ENCODE measurements at regions not wholly inside any gene's neighbourhood (a gene's known extent, or its start where the extent isn't known, plus 50 kb on each side); places are given as distances from the start of the nearest gene placed in this dataset.
"Not testable (repeated sequence)": the region's sequence is repeated elsewhere in the genome, so short reads cannot be mapped to it uniquely, and the experiment has no call there.

GRCh38 chr1:117753232-117753631 lies 147.4 kb downstream of the TENT5C start:
- H3K27ac ChIP-seq = no peak overlapping the region
- DNase-seq (ENCODE audit: low read depth in 1 of 2, low spot score in 2 of 2) = no peak
- no peaks in the 10 kb centered on the region for H3K9me3 ChIP-seq (replicated peaks)
- no peaks in the 10 kb centered on the region for H3K27me3 ChIP-seq (replicated peaks)
- no peak overlapping the region for H3K4me3 ChIP-seq
- peaks cover 8% of the 10 kb centered on the region for H3K4me1 ChIP-seq (replicated peaks)
- no peaks in the 10 kb centered on the region for H3K36me3 ChIP-seq

DNA sequence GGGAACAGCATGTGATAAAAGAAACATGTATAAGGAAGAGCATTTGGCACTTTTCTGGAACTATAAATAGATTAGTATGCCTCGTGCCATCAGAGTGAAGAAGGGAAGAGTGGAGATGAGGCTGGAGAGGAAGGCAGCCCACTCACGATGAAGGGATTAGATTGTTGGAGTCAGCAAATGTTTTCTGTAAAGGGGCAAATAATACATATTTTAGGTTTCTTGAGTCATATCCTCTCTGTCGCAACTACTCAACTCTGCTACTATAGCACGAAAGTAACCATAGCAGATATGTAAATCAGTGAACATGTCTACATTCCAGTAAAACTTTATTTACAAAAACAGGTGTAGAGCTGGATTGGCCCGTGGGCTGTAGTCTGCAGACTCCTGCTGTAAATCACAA lies 147.8 kb downstream of the TENT5C start:
- H3K4me1 ChIP-seq (replicated peaks) = peaks cover 12% of the 10 kb centered on the region
- no peak for DNase-seq (ENCODE audit: low read depth in 1 of 2, low spot score in 2 of 2)
- no peak overlapping the region for H3K4me3 ChIP-seq
- no peaks in the 10 kb centered on the region for H3K36me3 ChIP-seq
- no peak overlapping the region for H3K27ac ChIP-seq
- no peaks in the 10 kb centered on the region for H3K27me3 ChIP-seq (replicated peaks)
- no peaks in the 10 kb centered on the region for H3K9me3 ChIP-seq (replicated peaks)

DNA sequence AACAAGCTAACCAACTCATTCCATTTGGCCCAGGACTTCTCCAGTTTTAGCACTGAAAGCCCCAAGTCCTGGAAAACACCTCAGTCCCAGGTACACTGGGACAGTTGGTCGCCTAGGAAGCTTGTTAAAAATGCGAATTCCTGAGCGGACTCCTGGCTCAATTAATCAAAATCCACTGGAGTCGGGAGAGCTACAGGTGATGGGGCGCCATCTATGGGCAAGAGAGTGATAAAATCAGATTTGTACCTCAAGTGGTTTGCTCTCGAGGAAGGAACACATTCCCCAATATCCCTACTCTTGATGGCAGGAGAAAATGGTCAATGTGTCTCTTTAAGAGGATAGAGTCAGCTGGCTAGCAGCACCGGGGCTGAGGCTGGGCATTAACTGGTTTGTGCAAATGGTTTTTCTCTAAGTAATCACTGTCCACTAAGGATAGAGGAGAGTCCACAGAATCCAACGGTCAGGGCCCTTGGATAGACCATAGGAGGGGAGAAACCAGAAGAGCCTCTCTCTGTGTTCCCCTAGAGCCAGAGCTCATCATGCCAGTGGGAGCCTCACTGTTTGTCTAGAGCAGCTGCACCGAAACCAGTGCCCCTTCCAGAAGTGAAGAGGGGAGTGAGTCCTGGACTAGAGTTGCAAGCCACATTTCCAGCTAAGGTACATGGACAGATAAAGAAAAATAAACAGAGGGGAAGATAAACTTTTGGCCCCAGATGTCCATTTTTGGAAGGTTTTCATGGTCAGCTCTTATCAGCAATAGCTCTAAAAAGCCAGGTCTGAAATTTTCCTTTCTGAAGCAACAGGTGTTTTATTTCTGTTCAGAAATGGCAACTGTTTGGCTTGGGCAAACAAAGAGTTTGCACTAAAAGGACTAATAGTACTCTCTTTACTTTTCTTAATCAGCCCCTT lies 148.5 kb downstream of the TENT5C start:
- Histone ChIP-seq H3K27ac (no peak overlapping the region), H3K9me3 (replicated peaks) (no peaks in the 10 kb centered on the region), H3K4me3 (no peak overlapping the region), H3K27me3 (replicated peaks) (no peaks in the 10 kb centered on the region), H3K36me3 (no peaks in the 10 kb centered on the region), H3K4me1 (replicated peaks) (peaks cover 18% of the 10 kb centered on the region)
- DNase-seq (ENCODE audit: low read depth in 1 of 2, low spot score in 2 of 2) = peak; percentile 52 to 56

GRCh38 chr1:117757668-117758067 lies 151.8 kb downstream of the TENT5C start:
- no peak for DNase-seq (ENCODE audit: low read depth in 1 of 2, low spot score in 2 of 2)
- H3K36me3 ChIP-seq = no peaks in the 10 kb centered on the region
- H3K9me3 ChIP-seq (replicated peaks) = no peaks in the 10 kb centered on the region
- H3K4me1 ChIP-seq (replicated peaks) = peaks cover 18% of the 10 kb centered on the region
- H3K27me3 ChIP-seq (replicated peaks) = no peaks in the 10 kb centered on the region
- H3K27ac ChIP-seq = no peak overlapping the region
- no peak overlapping the region for H3K4me3 ChIP-seq

DNA sequence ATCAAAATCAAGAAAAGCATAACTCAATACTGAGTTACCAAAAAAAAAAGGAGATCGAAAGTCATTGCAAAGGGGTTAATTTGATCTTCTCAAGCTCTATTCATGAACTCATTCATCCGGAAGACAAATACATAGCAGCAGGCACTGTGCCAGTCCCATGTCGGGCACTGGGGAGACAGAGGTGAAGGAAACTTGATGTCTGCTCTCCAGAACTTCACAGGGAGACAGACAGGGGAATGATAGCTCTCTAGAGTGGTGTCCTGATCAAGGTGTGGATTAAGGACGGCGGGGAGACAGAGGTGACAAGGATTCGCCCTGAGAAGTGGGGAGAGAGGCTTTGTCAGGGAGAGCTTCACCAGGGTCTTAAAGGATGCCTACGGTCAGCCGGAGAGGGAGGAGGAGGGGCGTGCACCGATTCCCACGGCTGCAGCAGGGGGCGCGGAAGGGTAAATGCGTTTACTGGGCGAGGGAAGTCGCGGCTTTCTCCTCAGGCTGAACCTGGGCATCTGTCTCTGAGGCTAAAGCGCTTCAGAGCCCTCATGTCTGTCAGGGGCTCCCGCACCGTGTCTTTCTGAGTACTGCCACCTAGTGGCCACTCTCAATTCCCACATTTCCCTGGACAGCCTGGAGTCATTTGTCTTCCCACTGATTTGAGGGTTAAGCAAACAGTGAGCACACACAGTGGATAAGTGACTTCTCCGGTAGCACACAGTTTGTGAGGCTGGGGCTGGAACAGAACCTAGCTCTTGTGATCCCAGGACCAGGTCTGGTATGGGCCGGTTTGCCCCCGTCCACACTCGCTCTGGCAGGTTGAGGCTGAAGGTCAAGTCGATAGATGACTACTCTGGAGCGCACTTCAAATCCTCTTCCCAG lies 152.8 kb downstream of the TENT5C start:
- Histone ChIP-seq H3K4me1 (replicated peaks) (peaks cover 17% of the 10 kb centered on the region), H3K4me3 (peak overlapping the region; percentile 26), H3K27me3 (replicated peaks) (no peaks in the 10 kb centered on the region), H3K9me3 (replicated peaks) (no peaks in the 10 kb centered on the region), H3K27ac (no peak overlapping the region), H3K36me3 (no peaks in the 10 kb centered on the region)
- DNase-seq (ENCODE audit: low read depth in 1 of 2, low spot score in 2 of 2) = peak; percentile 78 to 84

DNA sequence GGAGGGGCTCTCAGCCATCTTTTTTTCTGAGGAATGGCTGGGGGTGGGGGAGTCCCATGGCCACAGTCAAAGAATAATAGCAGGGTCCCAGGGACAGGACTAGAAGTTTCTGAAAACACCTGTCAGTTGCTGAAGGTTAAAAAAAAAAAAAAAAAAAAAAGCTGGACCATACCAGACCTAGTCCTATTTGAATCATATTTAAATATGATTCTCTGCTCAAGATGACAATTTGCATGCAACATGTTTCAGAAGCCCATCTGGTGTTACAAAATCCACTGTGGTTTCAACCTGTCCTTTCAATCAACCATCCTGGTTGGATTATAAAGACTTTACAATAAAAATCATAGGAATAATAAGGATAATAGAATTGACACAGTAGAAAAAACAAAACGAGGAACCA lies 153.7 kb downstream of the TENT5C start:
- H3K27ac ChIP-seq = no peak overlapping the region
- H3K4me1 ChIP-seq (replicated peaks) = peaks cover 9% of the 10 kb centered on the region
- H3K27me3 ChIP-seq (replicated peaks) = no peaks in the 10 kb centered on the region
- no peak for DNase-seq (ENCODE audit: low read depth in 1 of 2, low spot score in 2 of 2)
- H3K36me3 ChIP-seq = no peaks in the 10 kb centered on the region
- no peaks in the 10 kb centered on the region for H3K9me3 ChIP-seq (replicated peaks)
- H3K4me3 ChIP-seq = no peak overlapping the region

DNA sequence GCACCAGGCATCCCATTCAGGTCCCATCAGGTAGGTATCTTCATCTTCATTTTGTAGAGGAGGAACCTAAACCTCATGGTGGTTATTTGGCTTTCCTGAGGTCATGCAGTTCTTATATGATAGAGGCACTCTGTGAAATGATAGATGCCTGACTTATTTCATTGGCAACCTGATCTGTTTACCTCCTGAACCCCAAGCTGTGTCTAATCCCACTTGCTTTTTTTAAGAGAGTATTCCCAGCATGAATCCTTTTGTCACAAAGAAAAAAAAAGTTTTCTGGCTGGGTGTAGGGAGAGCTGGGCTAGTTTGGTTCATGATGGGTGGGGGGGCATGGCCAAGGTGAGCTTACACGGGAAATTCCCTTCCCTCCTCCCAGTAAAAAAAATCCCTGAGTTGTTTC lies 154.2 kb downstream of the TENT5C start:
- no peak for DNase-seq (ENCODE audit: low read depth in 1 of 2, low spot score in 2 of 2)
- H3K27ac ChIP-seq = no peak overlapping the region
- H3K4me1 ChIP-seq (replicated peaks) = peaks cover 9% of the 10 kb centered on the region
- no peaks in the 10 kb centered on the region for H3K9me3 ChIP-seq (replicated peaks)
- no peaks in the 10 kb centered on the region for H3K27me3 ChIP-seq (replicated peaks)
- no peaks in the 10 kb centered on the region for H3K36me3 ChIP-seq
- H3K4me3 ChIP-seq = no peak overlapping the region

DNA sequence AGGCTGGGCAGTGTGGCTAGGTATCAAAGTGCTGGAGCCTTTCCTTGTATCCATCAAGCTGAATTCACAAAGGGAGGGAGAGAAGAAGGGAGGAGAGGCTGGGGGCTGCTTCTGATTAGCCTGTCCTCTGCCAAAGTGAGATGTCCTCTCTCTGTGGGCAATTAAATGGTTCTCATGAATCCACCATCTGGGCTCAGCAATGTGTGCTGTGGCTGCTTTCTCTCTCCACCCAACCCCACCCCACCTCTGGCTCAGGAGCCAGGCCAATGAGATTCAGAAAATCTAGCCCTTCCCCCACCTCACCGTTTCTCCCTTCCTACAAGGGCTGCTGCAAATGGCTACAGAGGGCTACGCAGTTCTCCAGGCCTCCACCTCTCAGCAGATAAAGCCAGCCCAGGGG lies 154.6 kb downstream of the TENT5C start:
- no peak for DNase-seq (ENCODE audit: low read depth in 1 of 2, low spot score in 2 of 2)
- Histone ChIP-seq H3K27me3 (replicated peaks) (no peaks in the 10 kb centered on the region), H3K27ac (no peak overlapping the region), H3K4me3 (no peak overlapping the region), H3K36me3 (no peaks in the 10 kb centered on the region), H3K9me3 (replicated peaks) (no peaks in the 10 kb centered on the region), H3K4me1 (replicated peaks) (peaks cover 9% of the 10 kb centered on the region)

- H3K36me3 ChIP-seq; H3K4me3 ChIP-seq; DNase-seq (ENCODE audit: low read depth in 1 of 2, low spot score in 2 of 2); H3K4me1 ChIP-seq (replicated peaks); H3K27me3 ChIP-seq (replicated peaks); H3K27ac ChIP-seq: not testable (repeated sequence)
- peaks cover 18% of the 10 kb centered on the region for H3K9me3 ChIP-seq (replicated peaks)
These were observed 161.7 kb downstream of the GDAP2 start for GRCh38 chr1:117767756-117768155.

- no peaks in the 10 kb centered on the region for H3K36me3 ChIP-seq
- no peaks in the 10 kb centered on the region for H3K4me1 ChIP-seq (replicated peaks)
- H3K9me3 ChIP-seq (replicated peaks) = peaks cover 18% of the 10 kb centered on the region
- no peak overlapping the region for H3K4me3 ChIP-seq
- H3K27me3 ChIP-seq (replicated peaks) = no peaks in the 10 kb centered on the region
- no peak overlapping the region for H3K27ac ChIP-seq
- DNase-seq (ENCODE audit: low read depth in 1 of 2, low spot score in 2 of 2) = no peak
These were observed 158.4 kb downstream of the GDAP2 start for GRCh38 chr1:117770981-117771531.

DNA sequence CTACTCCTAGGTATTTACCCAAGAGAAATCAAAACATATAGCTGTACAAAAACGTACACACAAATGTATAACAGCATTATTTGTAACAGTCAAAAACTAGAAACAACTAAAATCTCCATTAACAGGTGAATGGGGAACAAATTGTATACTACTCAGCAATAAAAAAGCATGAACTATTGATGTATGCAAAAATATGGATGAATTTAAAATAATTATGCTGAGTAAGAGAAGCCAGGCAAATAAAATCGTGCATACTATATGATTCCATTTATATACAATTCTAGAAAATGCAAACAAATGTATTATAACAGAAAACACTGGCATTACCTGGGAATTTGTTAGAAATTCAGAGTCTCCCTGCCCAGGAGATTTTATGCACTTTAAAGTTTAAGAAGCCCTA lies 150.1 kb downstream of the GDAP2 start:
- no peak for DNase-seq (ENCODE audit: low read depth in 1 of 2, low spot score in 2 of 2)
- H3K27me3 ChIP-seq (replicated peaks) = no peaks in the 10 kb centered on the region
- H3K36me3 ChIP-seq = no peaks in the 10 kb centered on the region
- H3K9me3 ChIP-seq (replicated peaks) = no peaks in the 10 kb centered on the region
- H3K4me3 ChIP-seq = no peak overlapping the region
- H3K27ac ChIP-seq = no peak overlapping the region
- H3K4me1 ChIP-seq (replicated peaks) = peaks cover 4% of the 10 kb centered on the region; the same call in 1 of the 2 replicates

DNA sequence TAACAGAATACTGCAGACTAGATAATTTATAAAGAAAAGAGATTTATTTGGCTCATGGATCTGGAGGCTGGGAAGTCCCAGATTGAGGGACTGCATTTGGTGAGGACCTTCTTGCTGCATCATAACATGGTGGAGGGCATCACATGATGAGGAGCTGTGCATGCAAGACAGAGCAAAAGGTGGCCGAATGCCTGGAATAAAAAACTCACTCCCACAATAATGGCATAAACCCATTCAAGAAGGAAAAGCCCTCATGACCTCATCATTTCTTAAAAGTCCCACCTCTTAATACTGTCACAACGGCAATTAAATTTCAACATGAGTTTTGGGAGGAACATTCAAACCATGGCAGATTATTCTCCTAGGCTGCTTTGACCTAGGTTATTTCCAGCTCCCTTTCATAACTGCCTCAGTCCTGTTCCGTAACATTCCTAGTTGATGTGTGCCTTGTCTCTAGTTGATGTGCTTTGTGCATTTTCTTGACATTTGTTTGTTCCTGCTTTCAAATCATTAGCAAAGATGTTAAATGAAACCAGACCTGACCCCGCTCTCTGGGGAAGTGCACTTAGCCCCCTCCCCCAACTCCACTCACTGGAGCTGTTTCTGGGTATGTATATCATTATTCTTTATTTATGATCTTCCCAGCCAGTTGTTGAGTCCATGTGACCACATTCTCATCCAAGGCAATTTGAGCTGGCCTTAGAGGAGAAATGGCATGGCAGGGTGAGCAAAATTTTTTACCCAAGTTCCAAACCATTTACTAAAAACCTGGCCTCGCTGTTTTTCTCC lies 148.5 kb downstream of the GDAP2 start:
- peaks cover 4% of the 10 kb centered on the region; the same call in 1 of the 2 replicates for H3K4me1 ChIP-seq (replicated peaks)
- no peak for DNase-seq (ENCODE audit: low read depth in 1 of 2, low spot score in 2 of 2)
- H3K27ac ChIP-seq = no peak overlapping the region
- H3K27me3 ChIP-seq (replicated peaks) = no peaks in the 10 kb centered on the region
- H3K9me3 ChIP-seq (replicated peaks) = no peaks in the 10 kb centered on the region
- H3K4me3 ChIP-seq = no peak overlapping the region
- H3K36me3 ChIP-seq = no peaks in the 10 kb centered on the region

DNA sequence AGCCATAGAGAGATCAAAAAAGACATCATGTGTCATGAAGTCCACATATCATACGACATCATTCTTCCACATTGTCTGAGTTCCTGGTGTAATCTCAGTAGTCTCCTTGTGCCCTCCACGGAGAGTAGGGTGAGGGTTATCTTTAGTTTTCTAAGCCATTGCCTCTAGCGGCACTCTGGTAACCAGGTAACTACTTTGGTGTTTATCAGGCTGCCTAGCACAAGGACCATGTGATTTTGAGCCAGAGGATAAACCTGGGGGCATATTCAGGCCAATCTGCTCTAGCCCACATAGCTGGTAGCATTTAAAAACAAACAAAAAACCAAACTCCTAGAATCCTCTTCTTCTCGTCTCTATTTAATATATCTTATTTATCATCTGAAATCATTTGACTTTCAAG lies 147.4 kb downstream of the GDAP2 start:
- Histone ChIP-seq H3K9me3 (replicated peaks) (no peaks in the 10 kb centered on the region), H3K27me3 (replicated peaks) (no peaks in the 10 kb centered on the region), H3K36me3 (no peaks in the 10 kb centered on the region), H3K4me1 (replicated peaks) (peaks cover 4% of the 10 kb centered on the region; the same call in 1 of the 2 replicates), H3K27ac (no peak overlapping the region), H3K4me3 (no peak overlapping the region)
- DNase-seq (ENCODE audit: low read depth in 1 of 2, low spot score in 2 of 2) = no peak

Data from SJSA1 (cell line).